GM12891 (cell line): ENCODE measurements at regions not wholly inside any gene's neighbourhood (a gene's known extent, or its start where the extent isn't known, plus 50 kb on each side); places are given as distances from the start of the nearest gene placed in this dataset.

Experiments used
- DNase-seq: peaks from one replicate; pipeline ENCODE4 v3.0.0; 2011; ENCODE audit warnings: low spot score; ENCODE audit not compliant: insufficient read length
- FAIRE-seq: peaks from 2 replicates; lab custom pipeline; 2011; peaks lifted over from hg19 to GRCh38; lab: Jason Lieb, UNC
- PAX5 ChIP-seq: IDR thresholded peaks from 2 replicates; pipeline ENCODE4 v1.6.1; 2011; ENCODE audit warnings: low read length, moderate library complexity, mild to moderate bottlenecking; ENCODE audit not compliant: insufficient read depth, severe bottlenecking
- POLR2A ChIP-seq: IDR thresholded peaks from 2 replicates; pipeline ENCODE4 v1.6.1; 2011; ENCODE audit warnings: low read depth, low read length, control low read depth
- POLR2AphosphoS5 ChIP-seq: IDR thresholded peaks from 2 replicates; pipeline ENCODE4 v1.6.1; 2011; ENCODE audit warnings: low read depth, low read length, control low read depth
- POU2F2 ChIP-seq: IDR thresholded peaks from 2 replicates; pipeline ENCODE4 v1.6.1; 2011; ENCODE audit warnings: low read depth, mild to moderate bottlenecking, control low read depth, low read length, moderate library complexity
- SPI1 ChIP-seq: IDR thresholded peaks from 2 replicates; pipeline ENCODE4 v1.6.1; 2011; ENCODE audit warnings: low read depth, low read length, control low read depth
- TAF1 ChIP-seq: IDR thresholded peaks from 2 replicates; pipeline ENCODE4 v1.6.1; 2011; ENCODE audit warnings: low read depth, low read length, control low read depth

DNA sequence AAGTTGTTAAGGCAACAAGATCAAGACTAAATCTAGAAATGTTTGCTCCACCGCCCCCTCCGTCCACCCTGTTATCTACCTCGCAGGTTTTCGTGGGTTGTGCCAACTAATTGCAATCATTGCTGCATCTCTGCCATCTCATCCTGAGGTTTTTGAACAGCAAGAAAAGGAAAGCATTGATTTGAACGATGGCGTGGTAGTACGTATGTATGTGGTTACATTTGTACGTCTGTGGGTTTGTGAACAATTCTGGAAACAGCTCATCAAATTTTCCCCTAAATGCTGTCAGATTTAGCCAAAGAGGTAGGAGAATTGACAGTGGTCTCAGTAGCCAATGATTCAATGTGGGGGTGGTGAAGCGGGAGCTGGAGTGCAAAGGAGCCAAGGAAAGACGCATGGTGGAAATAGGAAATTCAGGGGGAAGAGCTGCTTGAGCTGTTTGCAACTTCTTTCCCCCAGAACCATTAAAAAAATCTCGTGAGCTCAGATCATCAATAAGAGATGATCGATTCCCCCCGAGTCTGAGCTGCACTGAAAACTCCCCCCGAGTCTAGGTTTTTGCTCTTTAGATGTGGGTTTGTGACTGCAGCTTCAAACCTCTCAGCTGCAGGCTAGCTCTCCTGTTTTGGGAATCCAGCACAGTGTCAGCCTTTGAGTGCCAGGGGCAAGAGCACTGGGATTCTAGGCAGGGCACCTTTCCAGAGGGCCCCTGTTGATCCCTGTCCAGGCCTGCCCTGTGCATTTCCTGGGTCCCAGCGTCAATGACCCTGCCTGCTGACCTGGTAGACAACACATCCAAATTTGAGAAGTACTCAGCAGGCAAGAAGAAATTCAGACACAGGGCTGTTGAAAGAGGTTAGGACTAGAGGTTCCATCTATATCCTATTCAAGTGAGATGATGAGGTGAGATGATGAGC, 72.6 kb upstream of the LY86 start:
- DNase-seq: no peak
- TF ChIP-seq TAF1 (no peak), POU2F2 (0 out of 2 replicates have a peak, but pooled peaks have one; percentile 22), SPI1 (no peak), POLR2A (no peak), POLR2AphosphoS5 (no peak), PAX5 (no peak)
- peak; percentile 67 for FAIRE-seq

DNA sequence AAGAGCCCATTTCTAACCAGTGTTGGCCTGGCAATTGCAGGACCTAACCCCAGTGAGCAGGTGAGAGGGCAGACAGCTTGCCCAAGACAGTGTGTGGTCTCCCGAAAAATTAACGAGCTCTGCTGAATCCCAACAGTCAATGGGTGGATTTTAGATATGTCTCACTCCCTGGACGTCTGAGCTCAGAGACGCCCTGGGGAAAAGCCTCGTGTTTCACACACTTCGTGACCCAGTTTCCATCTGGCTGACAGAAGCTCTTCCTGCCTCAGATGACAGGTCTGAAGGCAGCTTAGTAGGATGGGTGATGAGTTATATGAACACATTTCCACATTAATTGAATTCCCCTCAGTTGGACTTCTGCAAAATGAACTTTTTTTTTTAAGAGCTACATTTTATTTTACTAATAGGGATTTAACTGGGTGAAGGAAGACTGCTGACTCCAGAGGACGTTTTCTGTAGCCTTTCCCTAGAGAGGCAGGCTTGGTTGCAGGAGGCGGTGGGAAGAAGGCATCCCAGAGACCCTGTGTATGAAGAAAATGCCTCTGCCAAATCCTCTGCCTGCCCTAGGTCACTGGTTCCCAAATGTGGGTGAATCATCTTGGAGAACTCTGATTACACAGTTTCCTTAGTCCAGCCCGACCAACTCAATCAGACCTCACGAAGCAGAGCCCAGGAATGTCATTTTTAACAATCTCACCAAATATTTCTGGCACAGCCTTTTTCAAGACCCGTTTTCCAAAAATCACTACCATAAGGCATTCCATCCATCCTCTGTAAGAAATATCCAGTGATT, 71.7 kb upstream of the LY86 start:
- FAIRE-seq: no peak
- TF ChIP-seq POU2F2 (no peak), PAX5 (no peak), POLR2A (no peak), TAF1 (no peak), POLR2AphosphoS5 (no peak), SPI1 (no peak)
- DNase-seq: no peak

DNA sequence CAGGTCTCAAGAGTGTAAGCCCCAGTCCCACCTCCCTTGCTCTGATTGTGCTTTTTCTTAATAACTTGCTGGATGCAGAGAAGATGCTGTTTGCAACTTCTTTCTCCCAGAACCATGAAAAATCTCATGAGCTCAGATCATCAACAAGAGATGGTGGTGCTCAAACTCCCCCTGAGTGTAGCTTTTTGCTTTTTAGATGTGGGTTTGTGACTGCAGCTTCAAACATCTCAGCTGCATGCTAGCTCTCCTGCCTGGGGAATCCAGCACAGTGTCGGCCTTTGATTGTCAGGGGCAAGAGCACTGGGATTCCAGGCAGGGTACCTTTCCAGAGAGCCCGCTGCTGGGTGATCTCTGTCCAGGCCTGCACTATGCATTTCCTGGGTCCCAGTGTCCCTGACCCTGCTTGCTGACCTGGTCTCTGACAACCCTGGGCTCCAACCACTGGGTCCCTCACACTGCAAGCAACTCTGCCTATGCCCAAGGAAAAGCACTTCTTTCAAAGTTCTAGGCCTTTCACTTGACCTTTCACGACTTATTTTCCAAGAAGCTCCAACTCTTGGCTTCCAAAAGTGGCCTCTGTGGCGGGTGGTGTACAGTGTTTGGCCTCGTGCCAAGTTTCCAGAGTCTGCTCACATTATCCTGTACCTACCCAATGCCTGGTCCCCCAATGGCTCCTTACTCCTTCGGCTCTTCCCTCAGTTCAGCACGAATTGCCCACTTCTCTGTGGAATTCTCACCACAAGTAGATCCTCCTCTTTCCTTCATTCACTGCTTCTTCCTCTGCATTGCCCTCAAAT, 69.7 kb upstream of the LY86 start:
- FAIRE-seq (no peak), DNase-seq (no peak)
- TF ChIP-seq POLR2AphosphoS5: no peak
- TF ChIP-seq TAF1: no peak
- no peak for TF ChIP-seq POLR2A
- TF ChIP-seq SPI1: no peak

DNA sequence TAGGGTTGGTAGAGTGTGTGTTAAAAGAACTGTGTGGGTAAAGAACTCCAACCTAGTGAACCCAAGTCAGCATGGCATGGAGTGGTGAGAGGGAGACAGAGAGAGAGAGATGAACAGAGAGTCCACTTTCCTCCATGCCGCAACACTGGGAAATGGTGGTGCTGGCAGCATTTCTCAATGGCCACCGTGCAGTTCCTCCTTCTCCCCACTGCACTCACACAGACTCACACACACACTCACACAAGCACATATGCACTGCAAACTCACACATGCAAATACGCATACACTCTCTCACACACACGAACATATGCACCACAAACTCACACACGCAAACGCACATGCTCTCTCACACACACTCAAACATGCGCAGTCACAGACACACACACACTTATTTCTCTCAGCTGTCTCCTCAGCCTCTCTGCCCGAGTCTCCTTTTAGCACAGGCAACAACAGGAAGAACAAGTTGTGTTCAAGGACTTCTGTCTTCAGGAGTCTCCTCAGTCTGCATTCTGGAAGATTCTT, 66.5 kb upstream of the LY86 start:
- TF ChIP-seq POLR2A (no peak), TAF1 (no peak), POU2F2 (no peak), SPI1 (0 out of 2 replicates have a peak, but pooled peaks have one; percentile 11), PAX5 (no peak)

GRCh38 chr6:6522709-6523108, 65.8 kb upstream of the LY86 start:
- TF ChIP-seq POLR2AphosphoS5: no peak
- TF ChIP-seq POLR2A: no peak
- no peak for TF ChIP-seq SPI1
- DNase-seq (no peak), FAIRE-seq (no peak)

More for the DNA sequence above, 66.5 kb upstream of the LY86 start:
- FAIRE-seq (peak; percentile 31), DNase-seq (no peak)

DNA sequence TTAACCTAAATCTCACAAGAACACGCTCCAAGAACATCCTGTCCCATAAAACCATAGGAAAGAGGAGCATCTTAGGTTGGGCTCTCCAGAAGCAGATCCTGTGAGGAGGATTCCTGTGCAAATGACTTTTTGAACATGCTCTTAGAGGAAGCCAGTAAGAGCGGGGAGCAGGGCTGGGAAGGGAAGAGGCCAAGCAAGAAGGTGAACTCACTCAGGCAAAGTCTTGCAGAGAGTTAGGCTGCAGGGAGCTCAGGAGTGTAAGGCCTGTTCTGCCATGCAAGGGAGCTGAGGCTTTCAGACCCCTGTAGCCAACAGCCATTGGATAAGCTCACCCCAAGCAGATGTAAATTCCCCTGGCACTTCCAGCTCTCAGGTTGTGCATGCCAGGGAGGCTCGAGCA, 63.6 kb upstream of the LY86 start:
- FAIRE-seq: no peak
- TF ChIP-seq POU2F2 (no peak), POLR2AphosphoS5 (no peak), PAX5 (no peak), TAF1 (no peak), SPI1 (no peak), POLR2A (no peak)

DNA sequence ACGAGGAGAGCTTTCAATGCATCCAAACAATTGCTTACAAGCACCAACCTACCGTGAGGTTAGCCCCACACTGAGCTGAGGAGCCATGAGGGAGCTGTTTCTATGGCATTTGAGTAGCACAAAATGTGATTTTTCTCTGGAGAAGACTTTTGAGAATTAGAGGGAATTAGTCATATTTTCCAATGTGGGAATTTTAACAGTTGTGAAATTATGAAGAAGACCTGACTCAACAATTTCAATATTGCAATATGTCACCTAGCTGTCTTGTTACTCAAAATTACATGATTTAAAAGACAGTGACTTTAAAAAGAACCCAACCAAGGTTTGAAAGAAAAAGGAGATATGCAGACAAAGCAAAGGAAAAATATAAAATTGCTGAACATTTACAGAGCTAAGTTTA, 62.6 kb upstream of the LY86 start:
- no peak for FAIRE-seq
- DNase-seq: no peak
- no peak for TF ChIP-seq TAF1
- TF ChIP-seq SPI1: no peak
- TF ChIP-seq POU2F2: no peak
- TF ChIP-seq POLR2A: no peak
- no peak for TF ChIP-seq POLR2AphosphoS5
- no peak for TF ChIP-seq PAX5

More for the DNA sequence above, 63.6 kb upstream of the LY86 start:
- DNase-seq: no peak

GRCh38 chr6:6529275-6529674, 59.2 kb upstream of the LY86 start:
- FAIRE-seq: no peak
- TF ChIP-seq SPI1 (no peak), TAF1 (no peak), PAX5 (no peak), POLR2AphosphoS5 (no peak), POLR2A (no peak), POU2F2 (no peak)
- DNase-seq: no peak

DNA sequence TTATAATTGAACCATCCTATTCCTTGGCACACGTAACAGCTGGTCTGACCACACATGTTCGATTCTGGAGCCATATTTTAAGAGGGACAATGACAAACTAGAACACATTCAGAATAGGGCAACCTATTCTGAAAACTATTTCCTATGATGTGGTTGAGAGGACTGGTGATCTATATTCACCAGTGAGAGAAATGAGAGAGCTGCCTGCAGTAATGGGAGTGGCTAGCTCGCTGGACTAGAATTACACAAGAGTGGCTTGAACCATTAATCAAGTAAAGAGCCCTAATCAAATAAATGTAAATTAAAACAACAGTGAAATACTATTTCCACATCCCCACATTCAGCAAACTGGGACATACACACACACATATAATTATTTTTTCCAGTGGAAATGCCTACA, 55.3 kb upstream of the LY86 start:
- no peak for TF ChIP-seq POLR2AphosphoS5
- TF ChIP-seq PAX5: no peak
- TF ChIP-seq POLR2A: no peak
- TF ChIP-seq SPI1: no peak
- no peak for TF ChIP-seq POU2F2
- TF ChIP-seq TAF1: no peak
- no peak for FAIRE-seq

More for the DNA sequence above, 55.3 kb upstream of the LY86 start:
- no peak for DNase-seq
